Endothelial cell (in vitro differentiated cells): ENCODE measurements at regions not wholly inside any gene's neighbourhood (a gene's known extent, or its start where the extent isn't known, plus 50 kb on each side); places are given as distances from the start of the nearest gene placed in this dataset.

Source experiments
- DNase-seq: peaks from one replicate; pipeline ENCODE4 v3.0.0; 2021; ENCODE audit warnings: low spot score
- H3K27ac Mint-ChIP-seq: one replicate; pipeline ENCODE4 v1.8.0; 2021; ENCODE audit warnings: mixed read lengths, inconsistent platforms; ENCODE audit not compliant: unreplicated experiment
- H3K27me3 Mint-ChIP-seq: one replicate; pipeline ENCODE4 v1.8.0; 2021; ENCODE audit warnings: mild to moderate bottlenecking, moderate library complexity, mixed read lengths, inconsistent platforms; ENCODE audit not compliant: unreplicated experiment
- H3K36me3 Mint-ChIP-seq: one replicate; pipeline ENCODE4 v1.8.0; 2021; ENCODE audit warnings: mild to moderate bottlenecking, low read depth, mixed read lengths, inconsistent platforms; ENCODE audit not compliant: unreplicated experiment
- H3K4me1 Mint-ChIP-seq: one replicate; pipeline ENCODE4 v1.8.0; 2021; ENCODE audit warnings: mild to moderate bottlenecking, mixed read lengths, inconsistent platforms; ENCODE audit not compliant: unreplicated experiment
- H3K4me3 Mint-ChIP-seq: one replicate; pipeline ENCODE4 v1.8.0; 2021; ENCODE audit warnings: mild to moderate bottlenecking, mixed read lengths, inconsistent platforms; ENCODE audit not compliant: unreplicated experiment
- H3K9me3 Mint-ChIP-seq: one replicate; pipeline ENCODE4 v1.8.0; 2021; ENCODE audit warnings: mixed read lengths, inconsistent platforms; ENCODE audit not compliant: unreplicated experiment
- CTCF ChIP-seq: fragments of 200-600 bp; sonication (generic); IDR thresholded peaks from one replicate; pipeline ENCODE4 v1.5.0; 2021; ENCODE audit warnings: antibody characterized with exemption; ENCODE audit not compliant: unreplicated experiment

- no peaks in the 10 kb centered on the region for H3K9me3 Mint-ChIP-seq
- H3K27ac Mint-ChIP-seq: no peak overlapping the region
- no peaks in the 10 kb centered on the region for H3K4me1 Mint-ChIP-seq
- H3K27me3 Mint-ChIP-seq: no peaks in the 10 kb centered on the region
- no peaks in the 10 kb centered on the region for H3K36me3 Mint-ChIP-seq
- no peak for DNase-seq
- H3K4me3 Mint-ChIP-seq: no peak overlapping the region
- no peak for TF ChIP-seq CTCF
Observed at GRCh38 chr15:57890351-57890750, 175.2 kb downstream of the ALDH1A2 start.

- Mint-ChIP-seq H3K4me3 (no peak overlapping the region), H3K27ac (no peak overlapping the region), H3K36me3 (no peaks in the 10 kb centered on the region), H3K27me3 (peaks cover 2% of the 10 kb centered on the region), H3K4me1 (no peaks in the 10 kb centered on the region), H3K9me3 (no peaks in the 10 kb centered on the region)
- no peak for DNase-seq
- no peak for TF ChIP-seq CTCF
Observed at GRCh38 chr15:57890878-57891277, 174.6 kb downstream of the ALDH1A2 start.

GRCh38 chr15:57892181-57892580, 173.3 kb downstream of the ALDH1A2 start:
- Mint-ChIP-seq H3K27me3 (peaks cover 2% of the 10 kb centered on the region), H3K36me3 (no peaks in the 10 kb centered on the region), H3K4me3 (no peak overlapping the region), H3K4me1 (no peaks in the 10 kb centered on the region), H3K27ac (no peak overlapping the region), H3K9me3 (no peaks in the 10 kb centered on the region)
- DNase-seq: no peak
- TF ChIP-seq CTCF: no peak

- Mint-ChIP-seq H3K27me3 (peaks cover 2% of the 10 kb centered on the region), H3K4me3 (no peak overlapping the region), H3K4me1 (no peaks in the 10 kb centered on the region), H3K9me3 (no peaks in the 10 kb centered on the region), H3K27ac (peak overlapping the region; percentile 50), H3K36me3 (no peaks in the 10 kb centered on the region)
- DNase-seq: no peak
- TF ChIP-seq CTCF: no peak
Observed at GRCh38 chr15:57893040-57893439, 172.5 kb downstream of the ALDH1A2 start.

GRCh38 chr15:57895291-57895690, 170.2 kb downstream of the ALDH1A2 start:
- Mint-ChIP-seq H3K27ac (no peak overlapping the region), H3K9me3 (no peaks in the 10 kb centered on the region), H3K4me1 (no peaks in the 10 kb centered on the region), H3K27me3 (peaks cover 2% of the 10 kb centered on the region), H3K4me3 (no peak overlapping the region), H3K36me3 (no peaks in the 10 kb centered on the region)
- no peak for DNase-seq
- no peak for TF ChIP-seq CTCF
